GM12864 (cell line): ENCODE measurements at regions not wholly inside any gene's neighbourhood (a gene's known extent, or its start where the extent isn't known, plus 50 kb on each side); places are given as distances from the start of the nearest gene placed in this dataset.

Experiments
- DNase-seq: peaks from one replicate; pipeline ENCODE4 v3.0.0-alpha.2; 2011; ENCODE audit warnings: low read depth
- H3K4me3 ChIP-seq: 2 replicates; pipeline ENCODE4 v1.5.1; 2011; ENCODE audit warnings: mild to moderate bottlenecking, low read depth, low read length, control low read depth
- TF ChIP-seq, protein P1 (sequence below): IDR thresholded peaks from 2 replicates; pipeline ENCODE4 v1.5.1; 2011; ENCODE audit warnings: low read depth, mild to moderate bottlenecking, moderate library complexity, low read length, control low read depth, inconsistent platforms; ENCODE audit errors: missing control alignments

DNA sequence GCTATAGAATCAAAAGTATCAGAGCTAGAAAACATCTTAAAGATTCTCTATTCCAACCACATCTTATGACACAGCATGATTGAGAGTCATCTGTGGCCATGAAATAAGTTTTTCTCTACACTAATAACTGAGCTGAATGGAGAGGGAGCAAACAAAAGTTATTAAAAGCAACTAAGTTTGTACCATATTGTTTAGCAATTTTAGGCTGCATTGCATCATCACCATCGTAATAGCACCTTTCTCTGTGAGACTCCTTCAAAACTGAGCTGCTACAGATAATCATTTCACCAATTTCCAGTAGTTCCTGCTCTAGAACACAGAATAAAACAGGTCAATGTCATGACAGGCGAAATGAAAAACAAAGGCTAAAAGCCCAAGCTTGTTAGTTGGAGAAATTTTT is 1183.9 kb downstream of the DIAPH3 start:
- DNase-seq = no peak
- no peak overlapping the region for H3K4me3 ChIP-seq
- TF ChIP-seq, protein P1, sequence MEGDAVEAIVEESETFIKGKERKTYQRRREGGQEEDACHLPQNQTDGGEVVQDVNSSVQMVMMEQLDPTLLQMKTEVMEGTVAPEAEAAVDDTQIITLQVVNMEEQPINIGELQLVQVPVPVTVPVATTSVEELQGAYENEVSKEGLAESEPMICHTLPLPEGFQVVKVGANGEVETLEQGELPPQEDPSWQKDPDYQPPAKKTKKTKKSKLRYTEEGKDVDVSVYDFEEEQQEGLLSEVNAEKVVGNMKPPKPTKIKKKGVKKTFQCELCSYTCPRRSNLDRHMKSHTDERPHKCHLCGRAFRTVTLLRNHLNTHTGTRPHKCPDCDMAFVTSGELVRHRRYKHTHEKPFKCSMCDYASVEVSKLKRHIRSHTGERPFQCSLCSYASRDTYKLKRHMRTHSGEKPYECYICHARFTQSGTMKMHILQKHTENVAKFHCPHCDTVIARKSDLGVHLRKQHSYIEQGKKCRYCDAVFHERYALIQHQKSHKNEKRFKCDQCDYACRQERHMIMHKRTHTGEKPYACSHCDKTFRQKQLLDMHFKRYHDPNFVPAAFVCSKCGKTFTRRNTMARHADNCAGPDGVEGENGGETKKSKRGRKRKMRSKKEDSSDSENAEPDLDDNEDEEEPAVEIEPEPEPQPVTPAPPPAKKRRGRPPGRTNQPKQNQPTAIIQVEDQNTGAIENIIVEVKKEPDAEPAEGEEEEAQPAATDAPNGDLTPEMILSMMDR = no peak

DNA sequence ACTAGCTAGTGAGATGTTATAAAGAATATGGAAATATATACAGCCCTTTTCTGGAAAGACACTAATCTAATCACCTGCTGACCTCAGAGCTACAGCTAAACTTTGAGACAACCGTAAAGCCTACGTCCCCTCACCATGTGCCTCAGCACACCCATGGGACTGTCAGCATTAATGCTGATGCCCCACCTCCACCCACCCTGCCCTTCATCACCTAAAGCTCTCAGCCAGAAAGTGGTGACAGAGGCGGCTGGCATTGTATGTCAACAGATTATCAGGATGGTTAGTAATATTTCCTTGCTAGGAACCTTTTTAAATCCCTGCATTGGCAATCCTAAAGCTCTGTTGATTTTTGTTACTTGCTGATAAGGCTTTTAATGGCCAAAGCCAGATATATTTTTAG is 1177.9 kb downstream of the DIAPH3 start:
- H3K4me3 ChIP-seq = no peak overlapping the region
- no peak for DNase-seq
- TF ChIP-seq, protein P1 = no peak

DNA sequence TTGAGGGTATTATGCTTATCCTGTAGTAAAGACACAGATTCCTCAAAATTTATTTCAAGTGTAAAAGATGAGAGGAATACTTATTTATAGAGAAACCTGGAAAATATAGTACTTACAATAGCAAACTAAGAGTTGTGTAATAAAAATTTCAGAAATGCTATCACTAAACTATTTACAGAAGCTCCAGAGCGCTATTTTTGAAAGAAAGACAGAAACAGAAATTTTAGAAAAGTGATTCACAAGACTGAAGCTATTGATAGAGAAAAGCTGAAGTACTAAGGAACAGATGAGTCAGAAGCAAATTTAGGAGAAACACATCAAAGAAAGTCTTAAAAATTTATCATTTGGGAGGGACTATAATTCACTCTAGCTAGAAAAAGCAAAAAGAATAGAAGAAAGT is 1174.2 kb downstream of the DIAPH3 start:
- H3K4me3 ChIP-seq = no peak overlapping the region
- TF ChIP-seq, protein P1 = no peak
- DNase-seq = no peak

DNA sequence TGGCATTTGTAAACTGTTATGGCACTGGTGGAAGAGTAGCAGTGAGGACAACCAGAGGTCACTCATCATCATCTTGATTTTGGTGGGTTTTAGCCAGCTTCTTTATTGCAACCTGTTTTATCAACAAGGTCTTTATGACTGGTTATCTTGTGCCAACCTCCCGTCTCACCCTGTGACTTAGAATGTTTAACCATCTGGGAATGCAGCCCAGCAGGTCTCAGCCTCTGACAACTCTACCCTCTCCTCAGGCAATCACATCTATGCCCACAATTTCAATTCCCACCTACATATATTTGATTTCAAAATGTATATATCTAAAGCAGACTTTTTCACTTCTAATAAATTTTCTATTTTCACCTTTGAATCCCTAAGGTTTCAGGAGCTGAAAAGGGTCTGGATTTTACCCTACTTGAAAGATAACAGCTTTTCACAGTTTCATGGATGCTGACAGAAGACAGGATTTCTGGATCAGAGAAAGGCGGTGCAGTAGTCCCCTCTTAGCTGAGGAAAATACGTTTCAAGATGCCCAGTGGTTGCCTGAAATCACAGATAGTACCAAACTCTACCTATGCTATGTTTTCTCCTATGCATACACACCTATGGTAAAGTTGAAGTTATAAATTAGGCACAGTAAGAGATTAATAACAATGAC is 1171.8 kb downstream of the DIAPH3 start:
- TF ChIP-seq, protein P1 = no peak

DNA sequence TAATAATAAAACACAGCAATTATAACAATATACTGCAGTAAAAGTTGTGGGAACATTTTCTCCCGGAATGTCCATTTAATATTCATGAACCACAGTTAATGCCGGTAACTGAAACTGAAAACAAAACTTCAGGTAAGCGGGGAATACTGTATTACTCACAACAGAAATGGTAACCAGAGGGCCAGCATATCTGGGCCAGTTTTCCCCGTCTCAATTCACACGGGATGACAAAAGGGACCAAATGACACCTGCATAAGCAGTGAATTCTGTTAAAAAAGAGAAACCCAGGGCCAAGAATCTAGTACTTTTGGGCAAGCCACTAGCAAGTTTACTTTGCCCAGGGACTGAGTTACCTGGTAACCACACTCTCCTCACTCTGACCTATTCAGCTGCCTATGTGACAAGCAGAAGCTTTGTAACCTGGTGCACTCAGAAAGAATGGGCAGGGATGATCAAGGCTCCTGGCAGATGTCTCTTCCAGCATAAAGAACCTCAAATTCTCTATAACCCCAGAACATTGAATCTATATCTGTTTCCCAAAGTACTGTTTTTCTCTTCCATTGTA is 1171.2 kb downstream of the DIAPH3 start:
- H3K4me3 ChIP-seq = no peak overlapping the region
- DNase-seq = no peak
- TF ChIP-seq, protein P1 = no peak

More for the DNA sequence above, 1171.8 kb downstream of the DIAPH3 start:
- no peak overlapping the region for H3K4me3 ChIP-seq
- DNase-seq = no peak

DNA sequence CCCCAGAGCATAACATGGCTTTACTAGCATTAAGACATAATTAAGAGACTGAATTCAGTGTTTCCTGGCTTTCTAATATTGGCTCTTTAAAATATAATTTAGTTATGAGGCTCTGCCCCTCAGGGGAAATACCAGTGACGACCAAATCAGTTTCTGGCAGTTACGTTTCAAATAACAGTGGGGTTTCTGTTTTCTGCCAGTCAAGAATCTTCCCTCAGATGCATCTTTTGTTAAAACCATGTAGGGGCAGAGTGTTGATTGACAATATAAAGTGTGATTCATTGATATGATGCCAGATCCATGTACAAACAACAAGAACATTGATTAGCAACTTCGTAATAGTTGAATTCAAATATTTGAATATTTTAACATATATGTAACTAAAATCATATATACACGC is 1169.7 kb downstream of the DIAPH3 start:
- DNase-seq = no peak
- H3K4me3 ChIP-seq = no peak overlapping the region
- TF ChIP-seq, protein P1 = no peak

DNA sequence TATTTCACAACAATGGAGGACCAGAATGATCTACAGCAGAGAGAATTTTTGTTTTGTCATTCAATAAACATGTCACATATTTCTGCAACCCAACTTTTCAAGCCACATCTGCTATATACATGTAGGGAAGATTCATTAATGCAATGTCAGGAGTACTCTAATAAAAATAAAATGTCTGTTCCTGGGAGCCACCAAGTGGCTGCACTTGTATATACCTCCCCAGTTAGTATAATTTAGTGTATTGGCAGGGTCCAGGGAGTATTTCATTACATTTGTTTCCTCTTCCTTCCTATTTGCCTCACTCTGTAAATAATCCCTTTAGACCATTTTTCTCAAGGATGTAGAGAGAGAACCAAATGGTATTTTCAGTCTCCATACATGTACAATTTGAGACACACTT is 1169.0 kb downstream of the DIAPH3 start:
- no peak overlapping the region for H3K4me3 ChIP-seq
- TF ChIP-seq, protein P1 = no peak
- no peak for DNase-seq
